ENCODE measurements at regions not wholly inside any gene's neighbourhood (a gene's known extent, or its start where the extent isn't known, plus 50 kb on each side); places are given as distances from the start of the nearest gene placed in this dataset.
"Not testable (repeated sequence)": the region's sequence is repeated elsewhere in the genome, so short reads cannot be mapped to it uniquely, and the experiment has no call there.

DNA sequence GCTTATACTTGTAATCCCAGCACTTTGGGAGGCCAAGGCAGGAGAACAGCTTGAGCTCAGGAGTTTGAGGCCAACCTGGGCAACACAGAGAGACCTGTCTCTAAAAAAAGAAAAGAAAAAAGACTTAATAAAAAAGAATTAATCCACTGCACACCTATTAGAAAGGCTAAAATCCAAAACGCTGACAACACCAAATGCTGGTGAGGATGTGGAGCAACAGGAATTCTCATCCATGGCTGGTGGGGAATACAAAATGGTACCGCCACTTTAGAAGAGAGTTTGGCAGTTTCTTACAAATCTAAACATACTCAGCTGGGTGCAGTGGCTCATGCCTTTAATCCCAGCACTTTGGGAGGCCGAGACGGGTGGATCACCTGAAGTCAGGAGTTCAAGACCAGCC, 110.0 kb upstream of the NDUFV2 start:
- DNase-seq (ENCODE audit: low read depth): not testable (repeated sequence)

DNA sequence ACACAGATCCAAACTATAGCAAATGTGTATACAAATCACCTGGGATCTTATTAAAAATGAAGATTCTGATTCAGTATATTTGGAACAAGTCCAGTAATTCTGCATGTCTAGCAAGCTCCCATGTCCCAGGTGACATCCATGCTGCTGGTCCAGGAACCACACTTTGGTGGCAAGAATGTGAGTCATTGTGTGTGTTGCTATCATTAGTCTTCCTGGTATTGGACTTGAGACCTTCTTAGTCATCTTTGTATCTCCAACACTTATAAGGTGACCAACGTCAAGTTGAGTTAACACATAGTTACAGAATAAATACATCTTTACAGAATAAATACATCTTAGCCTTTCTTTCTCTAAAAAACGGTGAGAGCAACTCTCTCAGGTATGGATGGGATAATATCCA, 107.9 kb upstream of the NDUFV2 start:
- DNase-seq (ENCODE audit: low read depth): peak; percentile 46

- no peak for DNase-seq (ENCODE audit: low read depth)
Observed at GRCh38 chr18:8995096-8995495, 107.4 kb upstream of the NDUFV2 start.

- DNase-seq (ENCODE audit: low read depth): no peak
Observed at GRCh38 chr18:8996771-8997432, 105.6 kb upstream of the NDUFV2 start.

DNA sequence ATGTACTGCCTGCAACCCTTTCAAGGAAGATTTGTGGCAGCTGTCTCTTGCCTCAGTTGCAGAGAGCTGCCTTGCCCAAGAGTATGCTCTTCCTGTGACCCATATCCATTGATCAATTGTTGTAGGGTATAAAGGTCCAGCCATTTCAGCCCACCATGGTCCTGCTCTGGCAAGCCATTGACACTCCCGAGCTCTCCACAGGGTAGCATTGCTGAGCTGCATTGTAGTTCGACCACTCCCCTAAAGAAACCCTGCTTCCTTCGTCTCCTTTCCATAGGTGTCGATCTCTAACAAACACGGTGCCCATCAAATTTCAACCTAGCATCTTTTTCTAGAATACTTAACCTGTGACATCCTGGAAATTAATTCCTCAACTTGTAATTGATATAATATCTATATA, 104.9 kb upstream of the NDUFV2 start:
- DNase-seq (ENCODE audit: low read depth): no peak

DNA sequence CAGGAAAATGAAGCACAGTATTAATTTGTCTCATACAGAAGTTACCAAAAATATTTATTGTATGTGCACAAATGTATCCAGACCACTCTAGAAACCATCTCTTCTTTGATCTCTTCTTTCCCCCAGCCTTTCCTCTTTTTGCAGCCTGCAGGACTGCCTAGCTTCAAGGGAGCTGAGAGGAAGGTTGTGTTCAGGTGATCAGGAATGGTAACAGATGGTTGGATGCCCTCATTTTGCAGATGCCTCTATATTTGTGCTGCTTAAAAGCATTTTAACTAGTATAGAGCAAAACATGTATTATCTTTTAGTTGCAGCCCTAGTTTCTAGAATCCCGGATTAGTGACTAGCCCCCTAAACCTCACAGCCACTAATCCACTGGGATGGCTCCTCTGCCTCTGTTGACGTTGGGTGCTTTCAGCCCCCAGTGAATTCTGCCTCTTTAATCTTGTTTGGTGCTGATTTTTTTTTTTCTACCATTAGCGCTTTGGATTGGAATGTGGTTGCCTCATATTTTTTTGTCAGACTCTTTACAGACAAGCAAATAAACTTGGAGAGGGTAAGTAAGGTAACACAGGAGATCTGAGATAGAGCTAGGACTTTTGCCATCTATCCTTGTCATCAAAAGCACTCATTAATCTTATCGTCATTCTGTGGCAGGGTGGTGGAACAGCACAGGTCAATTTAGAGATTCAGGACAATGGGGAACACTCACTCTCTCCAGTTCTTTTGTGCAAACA, 103.8 kb upstream of the NDUFV2 start:
- no peak for DNase-seq (ENCODE audit: low read depth)

DNA sequence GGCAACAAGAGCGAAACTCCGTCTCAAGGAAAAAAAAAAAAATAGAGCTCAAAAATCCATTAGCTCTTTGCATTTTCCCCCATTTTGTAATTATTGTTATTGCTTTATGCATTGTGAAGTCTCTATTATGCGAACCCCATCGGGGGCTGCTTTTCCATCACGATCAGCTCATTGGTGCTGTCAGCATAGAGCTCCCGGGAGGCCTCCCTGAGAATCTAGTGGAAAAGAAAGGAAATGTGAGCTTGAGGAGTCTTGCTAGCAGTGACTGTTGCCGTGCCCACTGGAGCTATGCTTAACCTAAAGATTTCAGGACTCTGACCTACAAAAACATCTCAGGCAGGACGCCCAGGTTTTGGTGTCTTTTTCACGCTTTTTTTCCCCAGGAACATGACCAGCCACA, 102.6 kb upstream of the NDUFV2 start:
- DNase-seq (ENCODE audit: low read depth): no peak

GRCh38 chr18:9000733-9001132, 101.8 kb upstream of the NDUFV2 start:
- DNase-seq (ENCODE audit: low read depth): no peak

- DNase-seq (ENCODE audit: low read depth): peak; percentile 46
Observed at GRCh38 chr18:9001209-9001608, 101.3 kb upstream of the NDUFV2 start.

DNA sequence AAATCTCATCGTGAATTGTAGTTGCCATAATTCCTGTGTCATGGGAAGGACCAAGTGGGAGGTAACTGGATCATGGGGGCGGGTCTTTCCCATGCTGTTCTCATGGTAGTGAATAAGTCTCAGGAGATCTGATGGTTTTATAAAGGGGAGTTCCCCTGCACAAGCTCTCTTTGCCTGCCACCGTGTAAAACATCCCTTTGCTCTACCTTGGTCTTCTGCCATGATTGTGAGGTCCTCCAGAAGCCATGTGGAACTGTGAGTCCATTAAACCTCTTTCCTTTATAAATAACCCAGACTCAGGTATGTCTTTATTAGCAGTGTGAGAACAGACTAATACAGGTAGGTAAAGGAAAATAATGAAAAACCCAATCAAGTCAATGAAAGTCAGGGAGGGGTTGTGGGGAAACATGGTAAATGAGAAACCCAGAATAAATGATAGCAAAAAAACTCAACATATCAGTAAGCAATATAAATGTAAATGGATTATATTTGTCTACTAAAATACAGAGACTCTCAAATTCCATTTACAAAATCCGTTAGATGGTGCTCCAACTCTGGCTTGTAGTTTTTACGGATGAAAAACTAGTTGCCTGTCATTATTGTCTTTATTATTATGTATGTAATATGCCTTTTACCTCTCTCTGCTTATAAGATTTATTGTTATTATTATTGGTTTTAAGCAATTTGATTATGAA, 98.9 kb upstream of the NDUFV2 start:
- no peak for DNase-seq (ENCODE audit: low read depth)

- not testable (repeated sequence) for DNase-seq (ENCODE audit: low read depth)
Observed at GRCh38 chr18:9004308-9004707, 98.2 kb upstream of the NDUFV2 start.

GRCh38 chr18:9007700-9008099, 94.8 kb upstream of the NDUFV2 start:
- DNase-seq (ENCODE audit: low read depth): not testable (repeated sequence)

- no peak for DNase-seq (ENCODE audit: low read depth)
Observed at GRCh38 chr18:9008200-9008708, 94.2 kb upstream of the NDUFV2 start.

GRCh38 chr18:9008709-9009635, 93.5 kb upstream of the NDUFV2 start:
- no peak for DNase-seq (ENCODE audit: low read depth)

GRCh38 chr18:9009703-9010488, 92.6 kb upstream of the NDUFV2 start:
- DNase-seq (ENCODE audit: low read depth): no peak

DNA sequence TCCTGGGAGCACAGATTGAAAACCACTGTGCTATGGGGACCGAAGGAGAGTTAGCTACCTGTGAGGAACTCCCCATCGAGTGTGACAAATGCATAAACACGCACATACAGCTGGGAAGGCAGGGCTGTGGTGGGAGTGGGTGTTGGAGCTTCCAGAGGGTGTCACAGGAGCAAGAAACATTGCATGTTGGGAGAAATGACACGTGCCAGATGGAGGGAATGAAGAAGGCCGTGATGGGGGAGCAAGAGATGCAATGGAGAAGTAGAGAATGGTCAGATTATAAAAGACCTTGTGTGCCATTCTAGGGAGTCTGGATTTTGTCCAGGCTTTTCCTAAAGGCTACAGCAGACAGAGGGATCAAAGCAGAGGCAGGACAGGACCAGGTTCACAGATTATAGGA, 91.1 kb upstream of the NDUFV2 start:
- DNase-seq (ENCODE audit: low read depth): no peak

DNA sequence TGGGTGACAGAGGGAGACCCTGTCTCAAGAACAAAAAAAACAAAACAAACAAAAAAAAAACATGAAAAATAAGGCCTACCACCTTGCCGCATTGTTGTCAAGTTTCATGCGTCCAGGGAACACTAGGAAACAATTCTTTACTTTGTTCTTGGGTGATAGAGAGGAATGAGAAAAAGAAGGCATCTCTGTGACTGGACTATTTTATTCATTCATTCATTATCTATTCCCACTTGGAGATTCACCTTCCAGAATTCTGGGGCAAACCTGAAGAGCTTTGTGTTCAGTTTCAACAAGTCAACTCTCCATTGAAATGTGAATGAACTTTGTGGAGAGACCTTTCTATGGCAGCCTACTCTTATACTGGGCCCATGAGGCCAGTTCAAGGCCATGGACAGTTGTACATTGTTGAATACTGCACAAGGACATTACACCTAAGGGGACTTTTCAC, 88.5 kb upstream of the NDUFV2 start:
- DNase-seq (ENCODE audit: low read depth): no peak

DNA sequence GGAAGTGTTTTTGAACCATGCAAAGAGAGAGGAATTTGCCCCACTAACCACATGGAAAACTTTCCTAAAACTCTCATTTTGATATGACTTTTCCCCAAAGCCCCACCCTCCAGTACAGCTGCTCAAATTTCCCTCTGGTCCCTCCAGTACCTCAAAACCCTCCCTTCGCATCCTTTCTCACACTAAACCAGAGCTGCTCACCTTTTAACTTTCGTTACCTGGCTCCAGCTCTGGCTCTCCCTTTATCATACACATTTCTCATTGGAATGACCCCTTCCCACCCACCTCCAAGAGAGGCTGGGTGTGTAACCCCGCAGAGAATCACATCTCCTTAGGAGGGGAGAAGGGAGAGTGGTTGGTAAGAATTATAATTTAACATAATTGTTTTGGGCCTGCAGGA, 86.8 kb upstream of the NDUFV2 start:
- no peak for DNase-seq (ENCODE audit: low read depth)

DNA sequence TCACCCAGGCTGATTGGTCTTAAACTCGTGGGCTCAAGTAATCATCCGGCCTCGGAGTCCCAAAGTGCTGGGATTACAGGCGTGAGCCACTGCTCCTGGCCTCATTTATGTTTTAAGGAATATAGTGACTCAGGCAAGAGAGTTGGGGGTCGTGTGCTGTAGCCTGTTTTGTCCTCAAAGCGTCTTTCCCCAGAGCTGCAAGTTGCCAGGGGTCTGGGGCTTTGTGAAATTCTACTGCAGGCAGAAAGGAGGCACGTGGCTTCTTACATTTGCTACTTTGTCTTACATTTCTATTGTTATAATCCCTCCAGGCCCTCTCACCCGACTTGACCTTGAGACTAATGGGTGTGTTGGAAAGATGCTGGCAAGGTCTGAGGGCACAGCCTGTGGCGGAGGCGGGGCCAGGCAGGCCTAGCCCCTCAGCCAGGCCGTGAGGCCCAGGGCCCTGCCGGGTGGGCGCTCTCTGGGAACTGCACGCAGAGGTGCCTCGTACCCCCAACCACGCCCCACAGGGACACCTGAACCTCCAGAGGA, 85.8 kb upstream of the NDUFV2 start:
- no peak for DNase-seq (ENCODE audit: low read depth)

GRCh38 chr18:9017167-9017904, 85.2 kb upstream of the NDUFV2 start:
- DNase-seq (ENCODE audit: low read depth): peak; percentile 97
